GM21825 (cell line): ENCODE measurements at regions not wholly inside any gene's neighbourhood (a gene's known extent, or its start where the extent isn't known, plus 50 kb on each side); places are given as distances from the start of the nearest gene placed in this dataset.

Experiments used
- ATAC-seq: cut with Tn5 transposase; IDR thresholded peaks from one replicate; pipeline ENCODE4 v1.9.1; 2021; ENCODE audit warnings: mild to moderate bottlenecking, moderate library complexity; ENCODE audit not compliant: unreplicated experiment

DNA sequence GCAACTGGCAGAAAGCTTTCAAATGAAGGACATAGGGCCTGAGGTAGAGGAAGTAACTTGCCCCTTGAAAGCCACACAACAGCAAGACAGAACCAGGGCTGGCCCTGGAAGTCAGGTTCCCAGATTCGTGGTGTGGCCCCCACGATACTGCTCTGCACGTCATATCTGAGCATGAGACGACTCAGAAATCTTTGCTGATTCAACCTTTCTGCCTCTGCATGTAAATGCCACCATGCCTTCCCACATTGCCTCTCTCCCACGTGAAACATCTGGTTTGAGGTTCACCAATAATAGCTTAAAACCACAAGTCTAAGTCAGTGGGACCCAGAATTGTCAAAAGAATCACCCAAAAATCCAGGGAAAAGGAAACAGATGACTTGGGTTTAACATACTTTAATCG is 214.0 kb upstream of the TRIB2 start:
- no peak for ATAC-seq

DNA sequence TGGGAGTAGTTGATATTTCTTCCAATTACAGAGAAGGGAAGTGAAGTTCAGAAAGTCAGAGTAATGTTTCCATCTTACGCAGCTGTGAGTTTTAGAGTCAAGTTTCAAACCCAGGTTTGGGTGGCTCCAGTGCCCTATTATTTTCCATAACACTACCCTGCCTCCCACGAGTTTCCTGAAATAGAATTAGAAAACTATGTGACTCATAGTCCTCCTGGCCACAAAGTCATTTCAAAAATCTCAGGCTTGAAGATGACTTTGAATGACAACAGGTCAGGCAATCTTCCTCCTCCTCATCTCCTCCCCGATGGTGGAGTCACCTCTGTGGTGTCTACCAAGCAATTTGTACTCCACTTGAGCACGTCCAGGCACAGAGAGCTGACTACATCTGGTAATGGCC is 212.3 kb upstream of the TRIB2 start:
- ATAC-seq, result peak; percentile 29

DNA sequence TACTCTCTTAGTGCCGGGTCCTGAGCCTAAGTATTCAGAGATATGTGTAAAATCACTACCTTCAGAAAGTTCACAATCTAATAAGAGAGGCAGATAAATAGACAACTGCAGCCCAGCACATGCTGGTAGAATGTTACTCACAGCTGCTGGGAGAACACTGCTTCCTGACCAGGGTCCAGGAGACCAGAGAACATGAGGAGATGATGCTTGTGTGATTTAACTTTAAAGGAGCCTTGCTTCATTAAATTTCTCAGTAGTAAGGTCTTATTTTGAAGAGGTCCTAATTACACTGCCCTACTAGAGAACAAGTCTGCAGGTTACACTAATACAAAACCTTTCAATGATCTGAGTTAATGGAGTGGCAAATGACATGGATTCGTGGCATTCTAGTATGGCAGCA is 209.9 kb upstream of the TRIB2 start:
- ATAC-seq, result no peak

DNA sequence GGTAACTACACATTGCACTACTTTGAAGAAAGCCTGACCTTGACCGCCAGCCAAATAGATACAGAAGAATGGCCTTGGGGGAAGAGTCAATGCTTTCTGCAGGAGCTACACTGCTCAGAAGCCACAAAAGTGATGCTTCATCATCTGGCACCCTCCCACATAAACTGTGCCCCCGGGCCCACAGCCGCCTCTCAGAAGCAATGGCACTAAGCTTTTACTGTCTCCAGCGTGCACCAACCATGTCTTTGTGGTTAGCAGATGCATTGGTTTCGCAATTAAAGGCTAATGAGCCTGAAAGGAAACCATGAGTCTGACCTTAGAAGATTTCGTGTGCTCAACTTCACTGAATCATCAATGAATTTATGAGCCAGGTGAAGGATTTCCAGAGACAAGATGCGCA is 209.4 kb upstream of the TRIB2 start:
- peak; percentile 82 for ATAC-seq

DNA sequence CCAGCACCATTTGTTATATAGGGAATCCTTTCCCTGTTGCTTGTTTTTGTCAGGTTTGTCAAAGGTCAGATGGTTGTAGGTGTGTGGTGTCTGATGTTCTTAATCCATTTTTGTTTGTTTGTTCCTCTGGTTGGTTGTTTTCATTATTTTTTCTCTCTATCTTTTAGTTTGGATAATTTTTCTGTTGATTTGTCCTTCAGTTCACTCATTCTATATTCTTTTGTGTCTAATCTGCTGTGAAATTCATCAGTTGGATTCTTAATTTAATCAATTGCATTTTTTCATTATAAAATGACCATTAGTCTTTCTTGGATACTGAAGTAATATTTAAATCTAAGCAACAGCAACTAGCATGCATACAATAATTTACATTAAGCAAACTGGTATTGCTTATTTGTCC is 206.7 kb upstream of the TRIB2 start:
- no peak for ATAC-seq

DNA sequence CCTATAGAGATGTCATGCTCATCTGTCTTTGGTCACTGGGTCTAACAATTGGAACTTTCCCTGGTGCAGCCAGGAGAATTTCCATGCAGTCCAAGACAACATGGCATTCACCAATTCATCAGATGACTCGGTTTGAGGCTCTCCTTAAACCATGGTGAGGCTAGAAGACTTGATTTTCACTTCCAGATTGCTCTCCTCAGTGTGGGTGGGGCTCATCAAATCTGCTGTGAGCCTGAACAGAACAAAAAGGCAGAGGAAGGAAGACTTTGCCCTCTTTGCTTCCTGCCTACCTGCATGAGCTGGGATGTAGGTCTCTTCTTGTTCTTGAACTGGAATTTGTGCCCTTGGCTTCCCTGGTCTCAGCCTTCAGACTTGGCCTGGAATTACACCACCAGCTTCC is 203.4 kb upstream of the TRIB2 start:
- no peak for ATAC-seq

DNA sequence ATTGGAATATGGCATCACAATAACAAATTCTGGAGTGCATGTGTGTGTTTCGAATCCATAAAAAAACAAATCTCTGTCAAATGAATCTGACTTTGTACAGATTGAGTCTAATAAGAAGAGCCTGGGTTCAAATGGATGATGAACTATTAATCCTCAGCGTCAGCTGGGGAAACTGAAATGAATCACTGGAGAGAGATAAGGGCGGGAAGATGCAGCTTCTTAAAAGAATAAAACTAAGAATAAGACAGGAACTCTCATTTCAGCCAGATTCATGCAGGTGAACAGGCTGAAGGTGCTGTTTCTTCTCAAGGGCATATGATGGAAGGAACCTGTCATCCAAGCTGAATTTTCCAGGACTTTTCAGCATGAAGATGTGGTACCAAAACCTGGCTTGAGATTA is 202.6 kb upstream of the TRIB2 start:
- ATAC-seq, result no peak

DNA sequence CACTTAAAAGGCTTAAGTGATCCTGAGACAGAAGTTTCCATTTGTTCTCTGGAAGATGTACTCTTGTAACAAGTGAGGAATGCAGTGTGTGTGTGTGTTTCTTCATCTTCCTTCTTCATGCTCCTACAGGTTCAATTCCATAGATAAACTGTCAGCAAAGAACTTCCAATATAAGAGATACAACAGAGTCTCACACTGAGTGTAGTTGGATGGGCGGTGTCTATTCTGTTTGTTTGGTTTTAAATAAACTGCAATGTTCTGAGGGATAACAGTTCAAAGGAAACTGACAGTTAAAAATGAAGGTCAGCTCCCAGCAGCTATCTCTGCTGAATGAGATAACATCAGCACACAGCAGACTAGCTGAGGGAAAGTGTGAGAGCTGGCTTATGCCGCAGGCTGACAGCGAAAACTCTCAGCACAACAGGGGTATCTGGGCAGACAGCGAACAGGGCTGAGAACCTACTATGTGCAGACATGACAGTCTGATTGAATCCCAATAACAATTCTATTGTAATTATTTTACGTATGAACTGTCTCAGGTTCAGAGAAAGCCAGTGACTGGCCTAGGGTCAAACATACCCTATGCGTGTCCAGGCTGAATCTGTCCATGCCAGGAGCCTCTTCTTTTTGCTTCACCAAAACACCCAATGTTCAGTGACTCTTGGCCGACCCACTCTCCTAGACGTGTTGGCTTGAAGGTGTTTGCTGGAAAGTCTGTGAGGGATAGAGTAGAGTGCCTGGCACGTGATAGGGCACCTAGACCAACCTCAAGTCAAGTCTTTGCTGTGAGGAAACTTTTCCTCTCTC is 201.9 kb upstream of the TRIB2 start:
- ATAC-seq, result no peak

DNA sequence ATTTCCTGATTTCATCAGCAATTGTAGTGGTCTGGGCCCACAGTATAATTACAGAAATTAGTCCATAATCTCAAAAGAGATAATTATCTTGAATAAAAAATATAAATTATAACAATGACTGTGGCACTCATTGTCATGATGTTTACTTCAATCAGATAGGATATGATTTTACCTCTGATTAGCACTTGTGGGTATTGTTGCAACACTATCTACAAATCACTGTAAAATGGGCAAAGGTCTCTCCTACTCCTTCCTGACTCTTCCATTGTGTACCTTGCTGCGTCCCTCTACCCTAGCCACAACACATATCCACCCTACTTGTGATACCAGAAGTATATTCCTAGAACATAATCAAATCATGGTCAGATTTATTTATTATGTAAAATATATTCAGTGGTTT is 200.9 kb upstream of the TRIB2 start:
- ATAC-seq, result no peak

DNA sequence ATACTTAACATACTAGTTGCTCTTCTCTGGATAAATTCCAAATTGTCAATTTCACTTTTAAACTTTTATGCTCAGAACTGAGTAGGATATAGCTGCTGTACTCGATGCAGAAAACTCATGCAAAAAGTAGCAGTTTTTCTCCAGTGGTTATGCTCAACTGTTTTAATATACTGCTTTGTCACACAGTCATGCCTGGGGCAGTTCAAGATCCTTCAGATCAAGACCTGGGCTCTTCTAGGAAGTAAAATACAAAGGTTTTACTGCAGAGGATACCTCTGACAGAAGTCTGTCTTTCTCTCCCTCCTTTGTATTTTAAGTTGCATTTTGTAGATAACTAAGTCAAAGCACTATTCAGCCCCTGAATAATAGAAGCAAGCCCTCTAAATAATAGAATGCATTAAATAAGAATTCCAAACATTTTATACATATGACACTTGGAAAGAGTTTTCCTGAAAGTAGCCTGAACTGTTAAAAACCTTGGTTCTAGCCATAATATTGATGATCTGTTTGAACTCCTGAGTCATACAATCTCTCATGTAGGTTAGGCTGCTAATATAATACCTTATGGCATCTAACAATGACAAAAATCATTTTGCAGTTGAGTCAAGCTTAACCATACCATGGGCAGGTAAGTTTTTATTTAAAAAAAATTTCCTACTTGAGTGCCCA is 183.3 kb upstream of the TRIB2 start:
- no peak for ATAC-seq

DNA sequence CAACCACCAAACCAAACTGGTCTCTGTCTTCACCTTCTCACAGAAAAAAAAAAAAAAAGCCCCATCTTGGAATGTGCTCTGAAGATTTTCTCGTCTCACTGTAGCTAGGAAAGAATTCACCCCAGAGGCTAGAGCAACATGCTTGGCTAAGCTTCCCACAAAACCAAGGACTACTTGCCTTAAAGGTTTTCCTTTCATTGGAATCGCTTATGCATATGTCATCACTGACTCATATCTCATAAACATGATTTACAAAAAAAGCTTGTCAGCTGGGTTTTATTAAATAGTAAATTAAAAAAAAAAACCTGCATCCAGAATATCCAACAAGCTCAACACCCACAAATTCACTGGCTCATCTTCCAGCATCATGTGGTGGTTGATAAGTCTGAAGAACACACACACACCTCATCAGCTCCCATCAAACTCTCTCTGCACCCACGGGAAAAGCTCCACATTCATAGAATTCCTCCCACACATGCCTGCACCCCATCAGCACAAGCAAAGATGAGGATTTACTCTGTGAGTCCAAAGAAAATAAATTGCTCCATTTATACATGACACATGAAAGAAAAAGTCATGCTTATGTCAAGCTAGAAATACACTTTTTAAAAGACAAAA is 182.0 kb upstream of the TRIB2 start:
- ATAC-seq, result no peak

DNA sequence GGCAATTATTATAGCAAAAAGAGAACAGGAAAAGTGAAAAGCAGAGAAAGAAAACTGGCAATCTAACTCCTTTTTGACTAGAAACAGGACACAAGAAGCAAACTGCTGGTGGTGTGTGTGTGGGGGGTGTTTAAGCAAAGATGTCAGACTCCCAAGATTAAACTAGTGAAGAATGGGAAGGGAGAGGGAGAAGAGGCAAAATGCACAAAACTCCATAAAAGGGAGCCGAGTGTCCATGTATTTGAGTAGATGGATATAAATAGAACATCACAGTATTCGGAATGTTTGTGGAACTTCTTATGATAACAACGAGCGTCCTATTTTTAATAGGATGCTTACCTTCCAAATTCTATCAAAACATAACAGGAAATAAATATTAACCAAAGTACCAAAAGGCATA is 179.8 kb upstream of the TRIB2 start:
- ATAC-seq, result no peak

DNA sequence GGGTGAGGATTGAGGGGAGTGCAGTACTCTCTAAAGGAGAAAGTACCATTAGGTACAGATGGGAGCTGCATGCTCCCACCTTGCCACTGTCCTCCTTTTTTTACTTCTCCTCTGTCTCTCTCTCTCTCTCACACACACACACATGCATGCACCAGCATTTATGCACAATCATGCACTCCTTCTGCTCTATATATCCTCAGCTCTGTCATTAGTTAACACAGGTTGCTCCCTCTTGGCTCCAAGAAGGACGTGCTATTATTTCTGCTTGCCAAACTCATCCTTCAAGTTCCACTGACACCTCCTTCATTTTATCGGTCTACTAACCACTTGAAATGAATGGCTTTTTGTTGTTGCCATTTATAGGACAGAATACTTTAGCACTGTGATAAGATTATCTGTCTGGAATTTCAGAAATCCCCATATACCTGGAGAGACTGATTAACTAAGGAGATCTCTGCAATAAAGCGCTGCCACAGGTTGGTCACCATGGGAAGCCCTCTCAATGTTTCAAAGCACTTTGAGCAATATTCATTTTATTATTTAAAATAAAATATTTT is 178.5 kb upstream of the TRIB2 start:
- no peak for ATAC-seq

DNA sequence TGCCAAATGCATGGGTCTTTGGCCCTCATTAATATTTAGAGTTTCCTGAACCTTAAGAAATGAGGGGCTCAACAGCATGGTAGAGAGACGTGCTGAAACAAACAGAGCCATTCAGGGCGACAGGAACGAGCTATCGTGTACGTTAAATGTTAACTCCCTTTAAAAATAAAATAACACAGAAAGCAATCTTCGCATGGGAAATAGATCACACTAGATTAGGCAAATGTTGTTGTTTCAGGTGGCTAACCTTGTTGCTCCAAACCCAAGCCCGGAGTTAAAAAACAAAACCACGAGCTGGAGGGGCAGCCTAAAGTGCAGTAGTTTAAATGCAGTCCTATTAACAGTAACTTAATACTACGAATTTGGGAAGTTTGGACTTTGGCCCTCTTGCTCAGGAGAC is 177.4 kb upstream of the TRIB2 start:
- ATAC-seq, result no peak

DNA sequence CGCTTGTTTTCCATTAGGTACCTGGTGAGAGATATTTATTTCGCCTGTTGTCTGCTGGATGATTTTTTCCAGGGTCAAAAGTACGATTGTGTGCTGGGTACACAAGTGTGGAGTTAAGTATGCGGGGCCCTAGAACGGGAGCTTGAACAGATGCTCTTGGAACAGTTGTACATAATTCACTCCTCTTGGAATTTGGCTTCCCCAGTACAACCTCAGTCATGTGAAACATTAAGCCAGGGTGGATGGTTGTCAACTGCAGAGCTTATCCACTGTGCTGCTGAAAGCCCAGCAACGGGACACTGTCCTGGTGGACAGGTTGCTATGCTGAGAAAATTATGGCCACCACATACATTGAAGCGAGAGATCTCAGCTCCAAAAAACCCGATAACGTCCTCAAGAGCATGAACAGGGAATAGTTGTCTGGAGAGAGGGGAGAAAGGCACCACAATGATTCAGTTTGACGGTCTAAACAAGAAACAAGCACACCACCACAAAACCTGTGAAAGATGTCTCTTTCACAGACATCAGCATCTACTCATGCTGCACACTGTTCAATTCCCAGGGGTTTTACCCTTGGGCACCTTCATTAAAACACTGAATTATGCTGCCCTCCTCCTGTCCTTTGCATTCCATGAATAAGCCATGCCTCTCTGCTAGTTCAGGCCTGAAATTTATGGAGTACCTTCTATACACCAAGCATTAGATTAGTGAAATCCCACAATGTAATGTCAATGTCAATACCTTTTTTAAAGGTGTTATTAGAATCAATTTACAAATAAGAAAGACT is 176.8 kb upstream of the TRIB2 start:
- ATAC-seq, result no peak

DNA sequence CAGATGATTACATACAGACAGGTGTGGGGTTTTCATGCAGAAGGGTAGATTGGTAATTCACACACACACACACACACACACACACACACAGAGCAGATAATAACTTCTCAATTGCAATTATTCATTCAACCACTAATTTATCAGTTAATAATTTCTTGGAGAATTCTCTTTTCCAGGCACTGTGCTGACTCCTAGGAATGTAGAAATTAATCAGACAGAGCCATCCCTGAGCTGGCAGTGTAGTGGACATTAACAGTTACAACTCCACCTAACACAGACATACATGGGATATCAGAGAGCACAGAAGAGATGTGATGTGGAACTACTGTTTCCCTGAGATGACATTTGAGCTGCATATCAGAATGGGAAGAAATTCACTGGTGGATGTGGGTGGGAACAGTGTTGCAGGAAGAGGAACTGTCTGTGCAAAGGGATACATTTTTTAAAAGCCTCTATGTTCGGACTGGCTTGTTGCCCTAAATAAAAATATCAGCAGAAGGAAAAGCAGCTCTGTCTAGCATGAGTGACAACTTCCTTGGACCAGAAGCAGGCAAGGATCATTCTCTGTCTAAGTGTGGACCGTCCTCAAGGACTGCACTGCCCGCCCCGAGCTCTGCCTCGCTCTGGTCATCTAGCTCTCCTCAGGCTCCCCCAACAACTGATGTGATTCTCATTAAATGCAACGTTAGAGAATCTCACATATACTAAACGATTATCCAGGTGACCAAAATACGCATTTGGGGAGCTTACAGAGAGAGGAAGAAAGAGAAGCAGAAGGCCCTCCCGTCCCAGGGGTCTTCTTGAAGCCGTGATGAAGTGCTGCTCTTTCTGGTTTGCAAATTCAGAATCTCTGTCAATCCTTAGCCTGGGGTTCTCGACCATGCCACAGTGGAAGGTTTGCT is 173.4 kb upstream of the TRIB2 start:
- peak; percentile 15 for ATAC-seq

DNA sequence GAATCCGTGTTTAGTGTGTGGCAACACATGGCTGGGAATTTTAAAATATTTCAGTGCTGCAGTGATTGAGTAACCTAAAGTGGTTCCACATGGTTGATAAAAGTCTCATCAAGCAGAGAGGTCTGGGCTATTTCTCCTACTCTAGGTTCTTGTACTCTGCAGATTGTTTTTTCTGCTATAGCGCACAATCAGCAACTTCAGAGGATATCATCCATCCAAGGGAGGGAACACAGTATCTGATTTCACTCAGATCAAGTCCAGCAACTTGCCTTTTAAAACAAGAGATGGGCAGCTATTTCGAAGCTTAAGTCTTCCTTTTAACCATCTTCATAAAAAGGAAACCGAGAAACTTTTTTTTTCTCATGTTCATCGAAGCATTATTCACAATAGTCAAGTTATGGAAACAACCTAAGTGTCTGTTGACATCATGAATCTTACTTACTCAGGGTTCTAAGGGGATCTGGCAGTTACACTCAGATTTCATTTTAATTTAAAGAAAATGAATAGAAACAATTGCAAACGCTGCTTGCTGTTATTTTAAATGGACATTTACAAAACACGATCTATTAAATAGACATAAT is 172.7 kb upstream of the TRIB2 start:
- ATAC-seq, result peak; percentile 81

DNA sequence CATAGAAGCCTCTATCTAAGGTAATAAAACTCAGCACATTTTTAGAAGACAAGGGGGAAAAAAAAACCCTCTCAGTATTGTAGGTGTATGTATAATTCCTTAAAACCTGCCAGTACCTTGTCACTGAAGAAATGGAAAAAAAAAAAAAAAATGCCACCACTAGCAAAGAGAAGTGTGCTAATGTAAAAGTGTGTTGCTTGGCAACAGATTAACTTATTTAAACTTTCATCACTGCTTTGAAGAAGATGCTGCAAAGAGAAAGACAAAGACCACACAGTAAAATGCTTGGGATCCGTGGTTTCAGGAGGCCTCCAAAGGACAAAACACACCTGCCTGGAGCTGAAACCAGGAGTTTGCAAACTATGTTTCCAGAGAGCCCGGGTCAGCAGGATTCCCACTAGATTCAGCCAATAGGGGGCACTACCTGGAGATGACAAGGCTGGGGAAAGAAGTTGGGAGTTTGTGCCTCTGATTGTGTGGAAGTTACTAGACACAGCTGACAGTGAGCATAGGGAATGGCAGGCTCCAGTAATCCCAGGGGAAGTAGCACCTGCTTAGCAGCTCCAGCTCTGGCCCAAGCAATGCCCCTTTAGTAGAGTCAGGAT is 169.1 kb upstream of the TRIB2 start:
- no peak for ATAC-seq

DNA sequence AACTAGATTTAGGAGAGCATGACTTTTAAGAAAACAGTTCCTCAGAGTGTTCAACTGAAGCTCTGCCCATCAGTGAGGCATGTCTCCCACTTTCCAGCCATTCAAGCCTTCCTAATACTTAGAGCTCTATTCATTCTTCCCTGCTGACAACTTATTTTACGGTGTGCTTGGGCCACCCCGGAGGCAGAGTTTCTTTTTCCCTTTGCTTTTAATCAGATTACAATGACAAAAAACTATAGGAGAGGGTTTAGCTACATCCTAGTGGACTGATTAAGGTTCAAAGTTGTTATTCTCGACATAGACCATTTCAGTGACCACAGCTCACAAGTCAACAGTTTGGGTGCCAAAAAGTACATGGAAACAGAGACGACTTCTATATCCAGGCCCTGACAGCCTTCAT is 167.8 kb upstream of the TRIB2 start:
- ATAC-seq, result no peak
